Endothelial cell (in vitro differentiated cells): ENCODE measurements at regions not wholly inside any gene's neighbourhood (a gene's known extent, or its start where the extent isn't known, plus 50 kb on each side); places are given as distances from the start of the nearest gene placed in this dataset.

Source experiments
- DNase-seq: peaks from one replicate; pipeline ENCODE4 v3.0.0; 2021; ENCODE audit warnings: low spot score
- H3K27ac Mint-ChIP-seq: one replicate; pipeline ENCODE4 v1.8.0; 2021; ENCODE audit warnings: mixed read lengths, inconsistent platforms; ENCODE audit not compliant: unreplicated experiment
- H3K27me3 Mint-ChIP-seq: one replicate; pipeline ENCODE4 v1.8.0; 2021; ENCODE audit warnings: mild to moderate bottlenecking, moderate library complexity, mixed read lengths, inconsistent platforms; ENCODE audit not compliant: unreplicated experiment
- H3K36me3 Mint-ChIP-seq: one replicate; pipeline ENCODE4 v1.8.0; 2021; ENCODE audit warnings: mild to moderate bottlenecking, low read depth, mixed read lengths, inconsistent platforms; ENCODE audit not compliant: unreplicated experiment
- H3K4me1 Mint-ChIP-seq: one replicate; pipeline ENCODE4 v1.8.0; 2021; ENCODE audit warnings: mild to moderate bottlenecking, mixed read lengths, inconsistent platforms; ENCODE audit not compliant: unreplicated experiment
- H3K4me3 Mint-ChIP-seq: one replicate; pipeline ENCODE4 v1.8.0; 2021; ENCODE audit warnings: mild to moderate bottlenecking, mixed read lengths, inconsistent platforms; ENCODE audit not compliant: unreplicated experiment
- H3K9me3 Mint-ChIP-seq: one replicate; pipeline ENCODE4 v1.8.0; 2021; ENCODE audit warnings: mixed read lengths, inconsistent platforms; ENCODE audit not compliant: unreplicated experiment
- TF ChIP-seq, protein P1 (sequence below): fragments of 200-600 bp; sonication (generic); IDR thresholded peaks from one replicate; pipeline ENCODE4 v1.5.0; 2021; ENCODE audit warnings: antibody characterized with exemption; ENCODE audit not compliant: unreplicated experiment

DNA sequence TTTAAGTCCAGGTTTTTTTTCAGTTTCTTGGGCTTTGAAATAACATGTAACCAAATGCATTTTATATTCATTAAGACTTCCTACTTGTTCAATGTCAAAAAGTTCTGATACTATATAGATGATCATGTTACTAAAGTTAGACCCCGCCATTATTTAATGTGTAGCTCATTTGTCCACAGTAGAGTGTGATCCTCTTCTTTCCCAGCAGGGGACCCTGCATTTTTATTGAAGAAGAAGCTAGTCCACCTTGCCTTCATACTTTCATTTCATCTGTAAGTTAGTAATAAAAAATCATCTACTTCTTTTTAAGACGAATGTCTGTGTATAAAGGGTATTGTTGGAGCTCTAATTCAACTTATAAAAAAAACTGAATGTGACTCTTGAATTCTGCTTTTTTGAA, 404.6 kb downstream of the SI start:
- Mint-ChIP-seq H3K9me3 (no peaks in the 10 kb centered on the region), H3K27me3 (peaks cover under 1% of the 10 kb centered on the region), H3K4me3 (no peak overlapping the region), H3K27ac (no peak overlapping the region), H3K36me3 (no peaks in the 10 kb centered on the region), H3K4me1 (no peaks in the 10 kb centered on the region)
- no peak for DNase-seq
- TF ChIP-seq, protein P1, sequence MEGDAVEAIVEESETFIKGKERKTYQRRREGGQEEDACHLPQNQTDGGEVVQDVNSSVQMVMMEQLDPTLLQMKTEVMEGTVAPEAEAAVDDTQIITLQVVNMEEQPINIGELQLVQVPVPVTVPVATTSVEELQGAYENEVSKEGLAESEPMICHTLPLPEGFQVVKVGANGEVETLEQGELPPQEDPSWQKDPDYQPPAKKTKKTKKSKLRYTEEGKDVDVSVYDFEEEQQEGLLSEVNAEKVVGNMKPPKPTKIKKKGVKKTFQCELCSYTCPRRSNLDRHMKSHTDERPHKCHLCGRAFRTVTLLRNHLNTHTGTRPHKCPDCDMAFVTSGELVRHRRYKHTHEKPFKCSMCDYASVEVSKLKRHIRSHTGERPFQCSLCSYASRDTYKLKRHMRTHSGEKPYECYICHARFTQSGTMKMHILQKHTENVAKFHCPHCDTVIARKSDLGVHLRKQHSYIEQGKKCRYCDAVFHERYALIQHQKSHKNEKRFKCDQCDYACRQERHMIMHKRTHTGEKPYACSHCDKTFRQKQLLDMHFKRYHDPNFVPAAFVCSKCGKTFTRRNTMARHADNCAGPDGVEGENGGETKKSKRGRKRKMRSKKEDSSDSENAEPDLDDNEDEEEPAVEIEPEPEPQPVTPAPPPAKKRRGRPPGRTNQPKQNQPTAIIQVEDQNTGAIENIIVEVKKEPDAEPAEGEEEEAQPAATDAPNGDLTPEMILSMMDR, result peak; percentile 69

GRCh38 chr3:164658125-164658524, 420.2 kb downstream of the SI start:
- DNase-seq, result no peak

GRCh38 chr3:164657631-164658030, 420.7 kb downstream of the SI start:
- TF ChIP-seq, protein P1, result no peak
- no peak overlapping the region for H3K4me3 Mint-ChIP-seq
- H3K4me1 Mint-ChIP-seq, result no peaks in the 10 kb centered on the region
- no peak for DNase-seq
- H3K27ac Mint-ChIP-seq, result no peak overlapping the region
- H3K36me3 Mint-ChIP-seq, result no peaks in the 10 kb centered on the region
- H3K9me3 Mint-ChIP-seq, result no peaks in the 10 kb centered on the region
- H3K27me3 Mint-ChIP-seq, result no peaks in the 10 kb centered on the region

More at GRCh38 chr3:164658125-164658524, 420.2 kb downstream of the SI start:
- Mint-ChIP-seq H3K27ac (no peak overlapping the region), H3K36me3 (no peaks in the 10 kb centered on the region), H3K9me3 (no peaks in the 10 kb centered on the region), H3K4me3 (no peak overlapping the region), H3K4me1 (no peaks in the 10 kb centered on the region), H3K27me3 (no peaks in the 10 kb centered on the region)
- TF ChIP-seq, protein P1, result no peak

- DNase-seq, result no peak
- TF ChIP-seq, protein P1, result no peak
- Mint-ChIP-seq H3K27me3 (no peaks in the 10 kb centered on the region), H3K9me3 (no peaks in the 10 kb centered on the region), H3K4me3 (no peak overlapping the region), H3K4me1 (no peaks in the 10 kb centered on the region), H3K27ac (no peak overlapping the region), H3K36me3 (no peaks in the 10 kb centered on the region)
Measured at GRCh38 chr3:164655462-164655861, 422.8 kb downstream of the SI start.

- H3K4me1 Mint-ChIP-seq, result no peaks in the 10 kb centered on the region
- no peaks in the 10 kb centered on the region for H3K9me3 Mint-ChIP-seq
- no peak for DNase-seq
Measured at GRCh38 chr3:164641071-164641470, 437.2 kb downstream of the SI start.

More at GRCh38 chr3:164641071-164641470, 437.2 kb downstream of the SI start:
- TF ChIP-seq, protein P1, result no peak
- H3K36me3 Mint-ChIP-seq, result no peaks in the 10 kb centered on the region
- H3K27ac Mint-ChIP-seq, result no peak overlapping the region
- H3K4me3 Mint-ChIP-seq, result no peak overlapping the region
- H3K27me3 Mint-ChIP-seq, result no peaks in the 10 kb centered on the region
